Stimulated activated CD4-positive, alpha-beta T cell treated with anti-CD3 and anti-CD28 coated beads, Interleukin-1b, Interleukin-23, amount 100 ng/mL, for 24 hours (primary cell): ENCODE measurements at regions not wholly inside any gene's neighbourhood (a gene's known extent, or its start where the extent isn't known, plus 50 kb on each side); places are given as distances from the start of the nearest gene placed in this dataset.
"Not testable (repeated sequence)": the region's sequence is repeated elsewhere in the genome, so short reads cannot be mapped to it uniquely, and the experiment has no call there.

Experiments
- DNase-seq, 4 experiments: peaks; one replicate each; pipeline ENCODE4 v3.0.0-alpha.2; 2020; ENCODE audit warnings: low read depth in 4 of 4, low spot score in 1 of 4

DNA sequence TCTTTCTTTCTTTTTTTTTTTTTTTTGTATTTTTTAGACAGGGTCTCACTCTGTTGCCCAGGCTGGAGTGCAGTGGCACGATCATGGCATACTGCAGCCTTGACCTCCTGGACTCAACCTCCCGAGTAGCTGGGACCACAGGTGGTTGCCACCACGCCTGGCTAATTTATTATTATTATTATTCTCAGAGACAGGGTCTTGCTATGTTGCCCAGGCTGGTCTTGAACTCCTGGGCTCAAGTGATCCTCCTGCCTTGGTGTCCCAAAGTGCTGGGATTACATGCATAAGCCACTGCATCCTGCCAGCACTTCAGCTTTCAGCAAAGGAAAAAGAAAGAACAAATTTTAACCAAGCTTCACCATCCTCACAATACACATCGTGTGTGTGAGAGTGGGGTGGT lies 97.9 kb upstream of the SERBP1 start:
- DNase-seq = no peak

- no peak for DNase-seq
Measured at GRCh38 chr1:67530071-67530470, 99.9 kb upstream of the SERBP1 start.

GRCh38 chr1:67532452-67533216 lies 102.4 kb upstream of the SERBP1 start:
- DNase-seq = no peak

GRCh38 chr1:67534627-67535065 lies 104.4 kb upstream of the SERBP1 start:
- no peak for DNase-seq

GRCh38 chr1:67535474-67535873 lies 105.3 kb upstream of the SERBP1 start:
- DNase-seq = peak in 3 of 4 experiments; percentile 14 to 28 (median 20)

- DNase-seq = no peak
Measured at GRCh38 chr1:67536957-67537666, 106.9 kb upstream of the SERBP1 start.

GRCh38 chr1:67537667-67538018 lies 107.4 kb upstream of the SERBP1 start:
- DNase-seq = no peak

- DNase-seq = no peak
Measured at GRCh38 chr1:67540025-67540732, 110.0 kb upstream of the SERBP1 start.

GRCh38 chr1:67540733-67541125 lies 110.5 kb upstream of the SERBP1 start:
- DNase-seq = no peak

DNA sequence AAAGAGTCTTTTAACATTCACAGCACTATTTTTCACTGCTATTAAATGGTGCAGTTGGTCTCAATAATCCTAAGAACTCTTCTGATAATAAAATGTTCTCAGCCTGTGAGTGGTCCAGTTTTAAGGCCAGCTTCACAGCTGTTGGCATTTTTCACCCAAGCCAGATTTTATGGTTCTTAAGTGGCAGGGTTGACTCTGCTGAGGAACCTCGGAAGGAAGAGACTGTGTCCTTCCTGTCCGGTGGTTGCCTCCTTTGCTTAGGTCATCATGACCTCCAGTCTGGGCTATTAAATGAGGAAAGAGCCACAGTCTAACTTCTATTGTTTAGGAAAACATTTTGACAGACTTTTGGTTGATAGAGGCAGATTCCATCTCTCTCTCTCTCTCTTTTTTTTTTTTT lies 112.5 kb upstream of the SERBP1 start:
- DNase-seq = no peak

- no peak for DNase-seq
Measured at GRCh38 chr1:67544921-67545320, 114.7 kb upstream of the SERBP1 start.

DNA sequence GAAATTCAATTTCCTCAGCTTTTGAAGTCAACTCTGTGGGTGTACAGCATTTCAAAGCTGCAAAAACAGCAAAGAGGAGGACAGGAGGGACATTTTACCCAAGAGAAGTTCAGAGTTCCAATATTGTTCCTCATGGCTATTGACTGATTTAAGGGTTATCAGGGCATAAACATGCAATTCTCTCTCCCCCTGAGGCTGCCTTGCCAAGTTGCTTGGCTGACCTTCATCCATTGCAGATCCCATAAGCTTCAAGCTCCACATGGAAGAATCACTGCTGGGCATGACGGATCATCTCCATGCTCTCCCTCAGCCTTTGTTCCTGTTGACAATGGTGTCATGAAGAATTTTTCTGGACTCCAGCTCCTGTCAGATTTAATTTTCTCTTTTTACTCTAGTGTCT lies 115.2 kb upstream of the SERBP1 start:
- no peak for DNase-seq

- DNase-seq = no peak
Measured at GRCh38 chr1:67551375-67551774, 121.2 kb upstream of the SERBP1 start.

- no peak for DNase-seq
Measured at GRCh38 chr1:67552336-67552759, 122.1 kb upstream of the SERBP1 start.

- not testable (repeated sequence) for DNase-seq
Measured at GRCh38 chr1:67554204-67554603, 124.0 kb upstream of the SERBP1 start.

- no peak for DNase-seq
Measured at GRCh38 chr1:67555461-67556296, 125.5 kb upstream of the SERBP1 start.

- no peak for DNase-seq
Measured at GRCh38 chr1:67556297-67556900, 126.2 kb upstream of the SERBP1 start.

DNA sequence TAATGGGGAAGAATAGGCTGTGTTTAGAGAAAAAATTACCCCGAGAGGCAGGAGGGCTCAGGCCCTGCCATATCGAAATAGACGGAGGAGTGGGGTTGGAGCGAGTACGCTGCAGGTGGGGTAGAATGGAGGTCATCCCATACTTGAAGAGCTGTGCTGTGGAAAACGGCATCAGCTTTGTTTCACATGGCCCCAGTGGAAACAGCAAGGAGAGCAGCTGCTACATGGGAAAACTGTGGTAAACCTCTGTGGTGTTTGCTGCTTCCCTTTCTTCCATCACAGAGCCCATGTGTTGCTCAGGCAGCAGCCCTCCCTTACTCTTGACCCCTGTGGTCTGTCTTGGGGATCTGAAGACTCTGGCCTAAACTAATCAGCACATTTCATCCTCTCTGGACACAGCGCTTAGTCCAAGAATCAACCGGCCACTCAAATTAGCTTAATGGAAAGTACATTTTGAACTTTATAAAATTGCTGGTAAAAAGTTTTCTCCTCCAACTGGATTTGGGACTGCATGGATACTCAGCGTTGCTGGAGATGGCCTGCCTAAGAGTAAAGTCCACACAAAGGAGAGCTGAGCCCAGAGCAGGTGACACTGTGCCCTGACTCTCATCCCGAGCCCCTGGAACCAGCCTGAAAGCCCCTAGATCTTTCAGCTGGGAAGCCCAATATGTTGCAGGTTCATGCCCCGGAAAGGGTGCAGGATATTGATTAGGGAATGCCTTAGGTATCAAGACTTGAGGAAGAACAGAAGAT lies 127.1 kb upstream of the GADD45A start:
- DNase-seq = no peak

DNA sequence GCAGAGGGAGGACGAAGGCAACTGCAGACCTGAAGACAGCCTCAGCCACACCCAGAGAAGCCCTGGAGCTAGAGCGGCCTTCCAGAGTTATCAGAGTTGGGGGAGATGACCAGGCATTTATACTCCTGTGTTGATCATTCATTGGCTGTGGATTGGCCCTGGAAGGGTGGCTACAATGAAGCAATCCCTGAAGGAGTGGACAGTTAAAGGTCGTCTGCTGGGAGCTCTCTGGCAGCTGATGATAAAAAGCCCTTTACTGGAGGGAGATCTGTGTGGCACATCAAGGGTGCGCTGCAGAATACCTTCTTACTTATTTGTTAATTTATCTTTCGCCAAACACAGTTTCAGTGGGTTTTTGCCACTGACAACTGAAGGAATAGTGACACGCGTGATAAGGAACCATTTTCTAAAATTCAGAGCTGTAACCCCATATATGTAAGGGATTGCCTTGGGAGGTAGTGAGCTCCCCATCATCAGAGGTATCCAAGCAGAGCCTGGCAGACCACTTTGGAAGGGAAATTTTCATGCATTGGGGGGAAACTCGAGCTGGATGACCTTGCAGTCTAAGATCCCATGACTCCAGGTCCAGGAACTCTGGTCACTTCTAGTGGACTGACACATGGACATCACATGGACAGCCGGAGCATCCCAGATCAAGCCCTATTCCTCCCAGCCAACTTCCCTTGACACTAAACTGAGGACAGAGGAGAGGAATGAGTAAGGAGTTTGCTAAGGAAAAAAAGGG lies 126.4 kb upstream of the GADD45A start:
- DNase-seq = no peak
